ENCODE measurements at regions not wholly inside any gene's neighbourhood (a gene's known extent, or its start where the extent isn't known, plus 50 kb on each side); places are given as distances from the start of the nearest gene placed in this dataset.
A peak's percentile ranks its signal among the peaks of the same experiment; 100 is the strongest.

GRCh38 chr2:76612764-76613163, 902.0 kb upstream of the GCFC2 start:
- Histone ChIP-seq H3K27ac (no peak overlapping the region), H3K36me3 (ENCODE audit: low read depth, missing control alignments) (no peaks in the 10 kb centered on the region), H3K9me3 (no peaks in the 10 kb centered on the region), H3K4me1 (no peaks in the 10 kb centered on the region), H3K4me3 (no peak overlapping the region), H3K27me3 (no peaks in the 10 kb centered on the region)
- 76 to 86% methylated on average over 2 of the region's 2 CpGs for WGBS, 2 donors
- intact Hi-C loops (cut with DNase I; ENCODE audit: low total_unique reads): no loop called here
- TF ChIP-seq, protein P1, sequence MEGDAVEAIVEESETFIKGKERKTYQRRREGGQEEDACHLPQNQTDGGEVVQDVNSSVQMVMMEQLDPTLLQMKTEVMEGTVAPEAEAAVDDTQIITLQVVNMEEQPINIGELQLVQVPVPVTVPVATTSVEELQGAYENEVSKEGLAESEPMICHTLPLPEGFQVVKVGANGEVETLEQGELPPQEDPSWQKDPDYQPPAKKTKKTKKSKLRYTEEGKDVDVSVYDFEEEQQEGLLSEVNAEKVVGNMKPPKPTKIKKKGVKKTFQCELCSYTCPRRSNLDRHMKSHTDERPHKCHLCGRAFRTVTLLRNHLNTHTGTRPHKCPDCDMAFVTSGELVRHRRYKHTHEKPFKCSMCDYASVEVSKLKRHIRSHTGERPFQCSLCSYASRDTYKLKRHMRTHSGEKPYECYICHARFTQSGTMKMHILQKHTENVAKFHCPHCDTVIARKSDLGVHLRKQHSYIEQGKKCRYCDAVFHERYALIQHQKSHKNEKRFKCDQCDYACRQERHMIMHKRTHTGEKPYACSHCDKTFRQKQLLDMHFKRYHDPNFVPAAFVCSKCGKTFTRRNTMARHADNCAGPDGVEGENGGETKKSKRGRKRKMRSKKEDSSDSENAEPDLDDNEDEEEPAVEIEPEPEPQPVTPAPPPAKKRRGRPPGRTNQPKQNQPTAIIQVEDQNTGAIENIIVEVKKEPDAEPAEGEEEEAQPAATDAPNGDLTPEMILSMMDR (IDR thresholded peaks at IDR 0.05): no peak
- TF ChIP-seq POLR2A (IDR thresholded peaks at IDR 0.05): no peak
- no peak for DNase-seq

DNA sequence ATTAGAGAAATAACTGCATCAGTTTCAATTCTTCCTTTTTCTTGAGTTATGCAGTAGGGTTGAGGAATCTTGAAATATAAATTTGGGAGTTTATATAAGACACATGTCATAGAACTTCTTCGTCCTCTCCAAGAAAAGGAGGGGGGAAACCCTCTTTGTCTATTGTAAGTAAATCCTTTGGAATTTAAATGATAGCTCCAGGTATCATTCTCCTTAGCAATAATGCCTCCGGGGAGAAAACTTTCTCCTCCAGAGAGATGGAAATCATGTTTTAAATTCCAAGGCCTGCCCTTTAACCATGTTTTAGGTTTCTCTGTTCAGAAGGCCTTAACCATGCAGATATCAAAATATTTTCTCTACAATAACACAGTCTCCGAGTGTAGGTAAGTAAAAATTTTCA, 899.7 kb upstream of the GCFC2 start:
- intact Hi-C loops (cut with DNase I; ENCODE audit: low total_unique reads): no loop called here
- 86 to 89% methylated on average over 3 of the region's 3 CpGs for WGBS, 2 donors
- TF ChIP-seq, protein P1 (IDR thresholded peaks at IDR 0.05): no peak
- no peak for TF ChIP-seq POLR2A (IDR thresholded peaks at IDR 0.05)
- H3K36me3 ChIP-seq (ENCODE audit: low read depth, missing control alignments): no peaks in the 10 kb centered on the region
- no peak overlapping the region for H3K4me3 ChIP-seq
- no peaks in the 10 kb centered on the region for H3K27me3 ChIP-seq
- no peak overlapping the region for H3K27ac ChIP-seq
- no peak for DNase-seq
- no peaks in the 10 kb centered on the region for H3K4me1 ChIP-seq
- no peaks in the 10 kb centered on the region for H3K9me3 ChIP-seq

- Histone ChIP-seq H3K4me3 (no peak overlapping the region), H3K27me3 (no peaks in the 10 kb centered on the region), H3K9me3 (no peaks in the 10 kb centered on the region), H3K27ac (no peak overlapping the region), H3K4me1 (no peaks in the 10 kb centered on the region), H3K36me3 (ENCODE audit: low read depth, missing control alignments) (no peaks in the 10 kb centered on the region)
- TF ChIP-seq POLR2A (IDR thresholded peaks at IDR 0.05): no peak
- TF ChIP-seq, protein P1 (IDR thresholded peaks at IDR 0.05): peak; percentile 24 to 67 (median 36)
- WGBS, 2 donors: 35 to 47% methylated on average over 4 of the region's 4 CpGs
- DNase-seq: peak; percentile 87
- intact Hi-C loops (cut with DNase I; ENCODE audit: low total_unique reads): no loop called here
These were observed 889.1 kb upstream of the GCFC2 start for GRCh38 chr2:76599732-76600368.

DNA sequence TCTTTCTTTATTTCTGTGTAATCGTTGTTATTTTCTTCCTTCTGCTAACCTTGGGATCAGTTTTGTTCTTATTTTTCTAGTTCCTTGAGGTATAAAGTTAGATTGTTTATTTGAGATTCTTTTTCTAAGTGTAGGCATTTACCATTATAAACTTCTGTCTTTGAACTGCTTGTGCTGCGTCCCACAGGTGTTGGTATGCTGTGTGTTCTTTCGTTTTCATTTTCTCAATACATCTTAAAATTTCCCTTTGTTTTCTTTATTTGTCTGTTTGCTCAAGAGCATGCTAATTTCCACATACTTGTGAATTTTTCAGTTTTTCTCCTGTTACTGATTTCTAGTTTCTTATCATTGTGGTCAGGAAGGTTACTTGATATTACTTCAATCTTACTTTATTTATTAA, 873.8 kb upstream of the GCFC2 start:
- DNase-seq: no peak
- intact Hi-C loops (cut with DNase I; ENCODE audit: low total_unique reads): no loop called here
- TF ChIP-seq POLR2A (IDR thresholded peaks at IDR 0.05): no peak
- TF ChIP-seq, protein P1 (IDR thresholded peaks at IDR 0.05): no peak

GRCh38 chr2:76579911-76580310, 869.2 kb upstream of the GCFC2 start:
- Histone ChIP-seq H3K27ac (no peak overlapping the region), H3K9me3 (no peaks in the 10 kb centered on the region), H3K4me3 (no peak overlapping the region), H3K27me3 (no peaks in the 10 kb centered on the region), H3K36me3 (ENCODE audit: low read depth, missing control alignments) (no peaks in the 10 kb centered on the region), H3K4me1 (no peaks in the 10 kb centered on the region)
- TF ChIP-seq, protein P1 (IDR thresholded peaks at IDR 0.05): no peak
- no peak for TF ChIP-seq POLR2A (IDR thresholded peaks at IDR 0.05)
- intact Hi-C loops (cut with DNase I; ENCODE audit: low total_unique reads): no loop called here
- WGBS, 2 donors: 87 to 89% methylated on average over 3 of the region's 3 CpGs
- DNase-seq: no peak

More for the DNA sequence above, 873.8 kb upstream of the GCFC2 start:
- WGBS, 2 donors: 59 to 77% methylated on average over 3 of the region's 3 CpGs
- no peaks in the 10 kb centered on the region for H3K27me3 ChIP-seq
- no peak overlapping the region for H3K27ac ChIP-seq
- no peaks in the 10 kb centered on the region for H3K9me3 ChIP-seq
- no peak overlapping the region for H3K4me3 ChIP-seq
- no peaks in the 10 kb centered on the region for H3K4me1 ChIP-seq
- no peaks in the 10 kb centered on the region for H3K36me3 ChIP-seq (ENCODE audit: low read depth, missing control alignments)
